HG02798 (cell line): ENCODE measurements at regions not wholly inside any gene's neighbourhood (a gene's known extent, or its start where the extent isn't known, plus 50 kb on each side); places are given as distances from the start of the nearest gene placed in this dataset.
"Not testable (repeated sequence)": the region's sequence is repeated elsewhere in the genome, so short reads cannot be mapped to it uniquely, and the experiment has no call there.

Experiments used
- ATAC-seq: cut with Tn5 transposase; IDR thresholded peaks from one replicate; pipeline ENCODE4 v1.9.1; 2021; ENCODE audit warnings: mild to moderate bottlenecking; ENCODE audit not compliant: unreplicated experiment, poor library complexity

DNA sequence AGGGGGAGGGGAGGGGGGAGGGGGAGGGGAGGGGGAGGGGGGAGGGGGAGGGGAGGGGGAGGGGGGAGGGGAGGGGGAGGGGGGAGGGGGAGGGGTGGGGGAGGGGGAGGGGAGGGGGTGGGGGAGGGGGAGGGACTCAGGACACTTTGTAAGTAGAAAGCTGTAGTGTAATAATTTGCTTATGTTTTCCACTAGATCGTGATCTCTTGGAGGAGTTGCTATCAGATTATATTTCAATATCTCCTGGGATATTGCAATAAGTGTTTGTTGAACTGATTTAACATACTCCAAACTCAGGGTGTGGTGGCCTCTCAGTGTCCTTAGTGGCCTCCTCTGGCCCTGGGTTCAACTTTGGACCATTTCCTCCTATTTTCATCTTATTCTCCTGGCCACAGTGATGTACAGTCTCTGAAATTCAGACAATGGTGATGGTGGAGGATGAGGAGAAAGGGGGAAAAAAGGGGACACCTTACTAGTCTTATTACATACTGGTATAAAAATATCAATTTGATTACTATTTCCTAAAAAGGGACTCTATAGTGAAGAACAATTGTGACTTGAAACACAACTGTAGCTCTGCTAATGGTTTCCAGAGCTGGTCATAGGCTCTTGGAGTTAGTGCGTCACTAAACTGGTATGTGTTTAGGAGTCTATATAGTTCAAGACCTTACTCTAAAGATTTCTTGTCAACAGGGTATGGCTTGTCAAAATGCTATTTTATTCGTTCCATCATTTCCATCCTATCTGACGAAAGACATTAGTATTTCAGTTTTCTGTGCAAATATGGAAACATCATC lies 89.6 kb downstream of the DDX1 start:
- ATAC-seq, result no peak

DNA sequence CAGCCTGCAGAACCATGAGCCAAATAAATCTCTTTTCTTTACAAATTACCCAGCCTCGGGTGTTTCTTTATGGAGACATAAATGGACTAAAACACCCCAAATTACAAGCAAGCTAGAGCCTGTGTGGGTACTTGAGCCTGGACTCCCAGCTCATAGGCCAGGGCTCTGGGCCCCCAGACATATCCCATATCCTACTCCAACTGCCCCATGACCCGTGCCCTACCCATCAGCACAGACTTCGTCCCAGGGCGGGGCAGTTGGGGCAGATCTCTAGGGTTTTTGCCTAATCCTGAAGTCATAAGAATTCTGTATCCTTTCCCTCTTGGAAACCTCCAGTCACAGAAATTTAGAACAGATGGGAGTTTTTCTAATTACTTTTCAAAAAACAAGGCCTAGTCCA lies 90.7 kb downstream of the DDX1 start:
- no peak for ATAC-seq

DNA sequence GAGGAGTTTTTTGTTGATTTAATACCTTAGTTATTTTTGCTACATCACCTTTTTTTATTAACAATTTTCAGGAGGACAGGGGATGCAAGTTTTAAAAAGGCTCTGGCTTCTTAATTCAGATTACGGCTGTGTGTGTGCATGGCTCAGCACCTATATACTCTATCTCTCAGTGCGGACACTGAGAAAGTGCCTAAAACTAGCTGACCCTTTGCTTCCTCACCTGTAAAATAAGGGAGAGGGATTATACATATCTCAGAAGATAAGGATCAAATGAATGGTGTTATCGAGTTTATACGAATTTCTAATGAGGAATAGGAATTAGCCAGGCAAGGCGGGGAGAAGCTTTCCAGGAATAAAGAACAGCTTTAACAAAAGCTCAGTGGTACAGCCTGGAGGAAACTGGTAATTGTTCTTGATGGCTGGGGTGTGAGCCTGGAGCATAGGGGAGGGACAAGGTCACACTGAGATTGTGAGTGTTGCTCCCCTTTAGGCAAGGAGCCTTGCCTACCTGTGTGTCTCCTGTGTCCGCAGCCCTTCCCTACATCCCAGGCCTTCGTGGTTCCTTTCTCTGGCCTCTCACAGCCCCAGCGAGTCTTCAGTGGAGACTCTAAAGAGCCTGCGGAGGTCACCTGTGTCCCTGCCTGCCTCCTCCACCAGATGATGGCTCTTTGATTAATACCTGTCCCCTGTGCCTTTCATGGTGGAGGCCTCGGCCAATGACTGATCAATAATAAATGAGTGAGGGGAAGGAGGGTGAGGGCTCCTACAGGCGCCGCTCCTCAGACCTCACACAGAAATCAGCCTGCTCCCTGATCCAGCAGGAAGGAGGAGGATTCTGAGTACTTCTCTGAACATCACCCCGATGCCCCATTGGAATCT lies 92.7 kb downstream of the DDX1 start:
- ATAC-seq, result no peak

DNA sequence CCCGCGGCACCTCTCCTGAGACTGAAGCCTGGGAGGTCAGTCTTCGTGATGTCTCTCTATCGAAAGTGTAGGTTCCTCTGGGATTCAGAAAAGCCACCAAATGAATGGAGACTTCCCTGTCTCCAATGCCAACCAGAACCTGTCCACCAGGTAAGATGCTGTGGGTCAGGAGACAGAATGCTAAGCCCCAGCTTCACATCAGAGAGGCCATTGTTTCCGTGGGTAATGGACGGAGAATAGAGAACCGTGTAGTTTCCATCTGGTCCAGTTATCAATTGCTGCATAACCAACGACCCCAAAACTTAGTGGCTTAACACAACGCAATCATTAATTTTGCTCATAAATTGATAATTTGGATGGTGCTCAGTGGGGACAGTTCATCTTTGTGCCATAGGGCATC lies 93.5 kb downstream of the DDX1 start:
- ATAC-seq, result no peak

DNA sequence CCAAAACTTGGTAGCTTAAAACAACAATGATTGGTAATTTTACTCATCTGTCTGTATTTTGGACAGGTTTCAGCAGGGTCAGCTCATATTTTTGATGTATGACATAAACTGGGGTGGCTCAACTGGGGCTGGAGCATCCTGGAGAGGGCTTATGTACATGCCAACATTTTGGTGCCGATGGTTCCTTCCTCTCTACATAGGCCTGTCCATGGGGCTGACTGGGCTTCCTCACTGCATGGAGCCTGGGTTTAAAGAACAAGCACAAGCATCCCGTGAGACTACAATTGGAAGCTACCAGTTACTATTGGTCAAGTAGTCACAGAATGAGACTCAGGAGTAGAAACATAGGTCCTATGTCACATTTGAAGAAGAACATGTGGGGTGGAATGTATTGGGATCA lies 95.0 kb downstream of the DDX1 start:
- ATAC-seq, result no peak

DNA sequence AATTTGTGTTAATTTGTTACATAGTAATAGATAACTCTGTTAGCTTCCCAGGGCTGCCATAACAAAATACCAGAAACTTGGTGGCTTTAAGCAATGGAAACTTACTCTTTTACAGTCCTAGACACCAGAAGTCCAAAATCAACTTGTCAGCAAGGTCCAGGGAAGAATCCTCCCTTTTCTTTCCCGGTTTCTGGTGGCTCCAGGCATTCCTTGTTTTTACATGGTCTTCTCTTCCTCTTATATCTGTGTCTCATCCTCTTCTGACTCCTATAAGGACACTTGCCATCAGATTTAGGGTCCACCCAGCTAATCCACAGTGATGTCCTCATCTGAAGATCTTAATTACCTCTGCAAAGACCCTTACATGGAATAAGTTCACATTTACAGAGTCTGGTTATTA lies 95.6 kb downstream of the DDX1 start:
- no peak for ATAC-seq

DNA sequence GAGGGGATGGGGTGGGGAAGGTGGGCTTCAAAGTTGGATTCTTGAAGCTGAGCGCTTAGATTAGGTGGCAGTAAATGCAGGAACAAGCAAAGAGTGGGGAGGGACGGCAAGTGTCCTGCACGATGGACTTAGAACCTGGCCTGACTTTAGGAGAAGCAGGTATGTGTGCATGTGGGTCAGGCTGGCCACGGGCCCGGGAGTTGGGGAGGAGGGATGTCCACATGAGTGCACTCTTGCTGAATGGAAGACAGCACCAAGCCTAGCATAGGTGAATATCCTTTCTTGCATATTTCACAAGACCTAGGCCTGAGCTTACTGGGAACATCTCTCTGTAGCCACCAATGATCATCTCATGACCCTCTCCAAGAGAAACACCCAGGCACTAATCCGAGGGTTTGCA lies 96.1 kb downstream of the DDX1 start:
- ATAC-seq, result no peak

DNA sequence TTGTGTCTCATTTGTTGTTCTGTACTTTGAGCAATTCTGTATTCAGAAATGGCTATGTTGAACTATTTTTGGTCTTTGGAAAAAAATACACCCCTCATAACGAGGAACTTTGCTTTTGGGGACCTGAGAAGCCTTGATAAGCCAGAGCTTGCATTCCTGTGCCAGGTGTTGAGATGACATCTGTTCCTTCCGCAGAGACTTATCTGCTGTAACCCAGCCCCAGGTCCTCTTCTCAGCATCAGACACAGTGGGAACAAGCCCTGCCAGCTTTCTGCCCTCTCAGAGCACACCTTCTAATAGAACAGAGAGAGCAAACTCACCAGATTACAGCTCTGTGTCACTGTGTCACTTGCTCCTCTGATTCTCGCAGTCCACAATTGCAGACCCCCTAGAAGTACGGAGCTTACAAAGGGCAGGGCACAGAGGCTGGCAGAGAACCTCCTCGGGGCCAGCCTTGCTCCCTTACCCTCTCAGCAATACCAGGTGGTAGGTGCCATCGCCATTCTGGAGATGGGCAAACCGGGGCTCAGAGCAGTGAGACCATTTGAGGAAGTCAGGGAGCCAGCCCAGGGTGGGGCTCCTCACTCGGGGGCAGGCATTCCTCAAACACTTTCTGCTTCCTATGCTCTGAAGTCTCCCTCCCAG lies 97.4 kb downstream of the DDX1 start:
- ATAC-seq, result no peak

DNA sequence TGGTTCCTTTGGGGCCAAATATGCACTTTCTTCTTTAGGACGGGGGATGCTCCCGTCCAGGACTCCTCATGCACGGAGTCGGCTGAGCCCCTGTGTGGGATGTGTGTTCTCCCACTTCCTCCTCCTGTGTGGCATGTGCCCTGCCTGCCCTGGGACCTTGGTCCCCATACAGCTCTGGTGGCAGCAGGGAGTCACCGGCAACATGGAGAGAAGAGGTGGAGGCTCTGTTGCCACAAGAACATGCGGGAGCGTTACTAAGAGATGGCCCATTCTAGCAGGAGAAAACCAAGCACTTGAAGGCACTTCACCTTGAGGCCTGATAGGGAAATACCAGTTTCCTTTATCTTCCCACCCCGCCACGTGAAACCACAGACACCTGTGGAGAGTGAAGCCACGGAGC lies 98.0 kb downstream of the DDX1 start:
- no peak for ATAC-seq

DNA sequence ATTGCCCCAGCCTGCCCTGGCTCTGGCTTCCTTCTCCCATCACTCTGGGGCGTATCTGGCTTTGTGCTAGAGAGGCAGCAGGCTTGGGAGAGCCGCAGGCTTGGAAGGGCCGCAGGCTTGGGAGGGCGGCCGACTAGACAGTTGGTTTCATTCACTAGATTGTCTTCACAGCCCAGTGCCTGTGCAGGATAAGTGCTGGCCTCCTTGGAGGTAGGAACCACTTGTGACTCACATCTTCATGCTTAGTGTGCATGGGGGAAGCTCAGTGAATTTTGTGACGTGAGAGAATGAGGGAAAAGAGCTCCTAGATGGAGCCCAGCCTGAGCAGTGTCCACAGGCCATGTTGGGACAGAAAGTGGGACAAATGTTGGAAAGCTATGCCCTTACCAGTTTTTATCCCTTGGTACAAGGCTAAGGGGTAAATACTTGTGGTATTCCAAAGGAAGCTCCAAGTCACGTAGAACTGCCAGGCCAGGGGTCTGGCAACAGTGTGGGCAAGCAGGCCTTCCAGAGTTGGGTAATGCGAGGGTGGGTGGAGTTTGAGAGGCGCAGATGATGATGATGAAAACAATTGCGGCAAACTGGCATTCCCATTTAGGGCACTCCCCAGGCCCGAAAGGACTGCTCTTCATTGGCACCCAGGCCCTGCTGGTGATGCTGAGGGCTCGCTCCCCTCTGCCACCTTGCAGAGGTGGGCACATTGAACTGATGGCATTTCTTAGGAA lies 100.1 kb downstream of the DDX1 start:
- no peak for ATAC-seq

DNA sequence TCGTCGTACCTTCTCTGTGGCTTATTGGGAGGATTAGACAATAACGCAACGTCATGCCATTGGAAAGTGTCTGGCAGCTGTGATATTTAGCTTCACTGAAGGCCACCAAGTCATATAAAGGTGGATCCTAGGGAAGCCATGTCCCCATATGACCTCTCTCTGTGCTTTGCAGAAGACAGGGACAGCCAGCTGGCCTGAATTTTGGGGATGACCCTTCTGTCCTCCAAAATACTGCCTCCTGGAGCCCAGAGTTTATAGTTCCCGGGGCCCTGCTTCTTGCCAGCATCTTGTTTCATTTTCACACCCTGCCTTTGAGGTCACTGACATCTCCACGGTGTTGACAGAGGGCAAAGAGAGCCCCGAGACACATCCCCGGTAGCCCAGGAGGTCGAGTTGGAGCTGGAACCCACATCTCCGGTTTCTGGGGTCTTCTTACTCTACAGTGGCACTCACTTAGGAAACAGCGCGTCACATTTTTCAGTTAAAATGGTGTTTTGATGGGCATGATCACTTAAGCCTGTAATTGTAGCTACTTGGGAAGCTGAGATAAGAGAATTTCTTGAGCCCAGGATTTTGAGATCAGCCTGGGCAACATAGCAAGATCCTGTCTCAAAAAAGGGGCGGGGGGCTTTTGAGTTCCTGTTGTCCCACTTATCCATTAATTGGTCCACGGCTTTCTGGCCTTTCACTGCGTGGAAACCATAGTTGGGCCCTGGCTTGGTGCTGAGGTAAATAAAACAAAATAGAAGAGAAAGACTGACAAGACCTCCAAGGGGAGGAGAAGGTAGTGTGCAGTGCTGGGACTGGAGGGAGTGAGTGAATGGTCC lies 101.1 kb downstream of the DDX1 start:
- no peak for ATAC-seq

DNA sequence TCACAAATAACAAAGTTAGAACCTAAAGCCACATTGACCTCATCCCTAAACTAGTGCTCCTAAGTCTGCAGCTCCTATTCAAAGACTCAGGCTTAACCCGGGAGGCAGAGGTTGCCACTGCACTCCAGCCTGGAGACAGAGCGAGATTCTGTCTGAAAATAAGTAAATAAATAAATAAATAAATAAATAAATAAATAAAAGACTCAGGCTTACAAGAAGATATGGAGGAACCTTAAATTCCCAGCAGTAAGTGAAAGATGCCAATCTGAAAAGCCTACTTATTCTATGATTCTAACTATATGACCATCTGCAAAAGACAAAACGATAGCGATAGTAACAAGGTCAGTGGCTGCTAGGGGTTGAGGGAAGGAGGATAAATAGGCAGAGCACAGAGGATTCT lies 101.7 kb downstream of the DDX1 start:
- no peak for ATAC-seq

DNA sequence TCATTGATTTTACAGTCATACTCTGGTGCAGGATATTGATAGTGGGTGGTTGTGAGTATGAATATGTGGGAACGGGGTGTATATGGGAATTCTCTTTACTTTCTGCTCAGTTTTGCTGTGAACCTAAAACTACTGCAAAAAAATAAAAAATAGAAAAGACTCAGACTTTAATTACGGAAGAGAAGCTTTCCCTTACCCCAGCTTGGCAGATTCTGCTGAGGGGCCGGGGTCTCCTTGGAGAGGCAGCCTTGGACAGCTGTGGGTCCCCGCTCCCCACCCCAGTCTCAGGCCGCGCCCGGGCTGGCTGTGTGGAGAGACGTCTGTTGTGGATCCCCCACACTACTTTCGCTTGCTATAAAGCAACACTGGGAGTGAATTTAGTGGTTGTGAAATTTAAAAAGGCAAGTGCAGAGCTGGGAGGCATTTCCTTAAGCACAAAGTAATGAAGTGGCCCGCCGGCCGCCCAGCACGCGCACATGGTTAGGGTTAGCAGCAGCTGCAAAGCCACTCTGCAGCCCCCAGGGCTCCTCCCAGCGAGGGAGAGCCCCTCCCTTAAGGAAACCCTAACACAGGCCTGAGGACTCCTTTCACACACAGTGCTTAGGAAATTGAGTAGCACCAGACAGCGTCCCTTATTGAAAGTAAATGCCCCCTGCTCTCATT lies 102.4 kb downstream of the DDX1 start:
- ATAC-seq, result no peak

DNA sequence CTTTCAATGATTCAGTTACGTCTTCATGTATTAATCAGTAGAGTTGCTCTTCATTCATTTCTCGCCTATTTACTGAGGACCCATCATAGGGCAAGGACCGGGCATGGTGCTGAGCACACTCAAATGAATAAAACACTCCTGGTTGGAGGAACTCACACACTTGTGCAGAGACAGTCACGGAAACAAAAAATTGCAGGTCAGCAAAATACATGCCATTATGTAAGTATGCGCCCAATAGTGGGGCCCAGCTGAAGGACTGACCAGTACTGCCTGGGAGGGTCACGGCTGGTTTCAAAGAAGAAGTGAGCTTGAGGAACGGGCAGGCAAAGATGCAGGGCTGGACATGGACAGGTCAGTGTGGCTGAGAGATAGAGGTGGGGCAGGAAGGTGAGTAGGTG lies 102.9 kb downstream of the DDX1 start:
- ATAC-seq, result no peak

DNA sequence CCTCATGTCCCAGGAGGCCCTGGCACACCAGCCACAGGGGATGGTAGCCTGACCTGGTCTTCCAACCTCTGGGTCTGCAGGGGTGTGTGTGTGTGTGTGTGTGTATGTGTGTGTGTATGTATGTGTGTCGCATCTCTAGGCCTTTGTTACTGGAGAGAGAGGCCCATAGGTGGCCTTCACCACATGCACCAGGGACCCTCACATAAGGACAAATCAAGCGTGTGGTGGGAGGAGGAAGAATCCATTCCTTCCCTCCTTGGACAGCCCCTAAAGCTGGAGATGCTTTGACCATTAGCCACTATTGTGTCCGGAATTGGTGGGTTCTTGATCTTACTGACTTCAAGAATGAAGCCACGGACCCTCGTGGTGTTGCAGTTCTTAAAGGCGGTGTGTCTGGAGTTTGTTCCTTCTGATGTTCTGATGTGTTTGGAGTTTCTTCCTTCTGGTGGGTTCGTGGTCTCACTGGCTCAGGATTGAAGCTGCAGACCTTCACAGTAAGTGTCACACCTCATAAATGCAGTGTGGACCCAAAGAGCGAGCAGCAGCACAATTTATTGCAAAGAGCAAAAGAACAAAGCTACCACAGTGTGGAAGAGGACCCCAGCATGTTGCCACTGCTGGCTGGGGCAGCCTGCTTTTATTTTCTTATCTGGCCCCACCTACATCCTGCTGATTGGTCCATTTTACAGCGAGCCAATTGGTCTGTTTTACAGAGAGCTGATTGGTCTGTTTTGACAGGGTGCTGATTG lies 104.1 kb downstream of the DDX1 start:
- ATAC-seq, result no peak

DNA sequence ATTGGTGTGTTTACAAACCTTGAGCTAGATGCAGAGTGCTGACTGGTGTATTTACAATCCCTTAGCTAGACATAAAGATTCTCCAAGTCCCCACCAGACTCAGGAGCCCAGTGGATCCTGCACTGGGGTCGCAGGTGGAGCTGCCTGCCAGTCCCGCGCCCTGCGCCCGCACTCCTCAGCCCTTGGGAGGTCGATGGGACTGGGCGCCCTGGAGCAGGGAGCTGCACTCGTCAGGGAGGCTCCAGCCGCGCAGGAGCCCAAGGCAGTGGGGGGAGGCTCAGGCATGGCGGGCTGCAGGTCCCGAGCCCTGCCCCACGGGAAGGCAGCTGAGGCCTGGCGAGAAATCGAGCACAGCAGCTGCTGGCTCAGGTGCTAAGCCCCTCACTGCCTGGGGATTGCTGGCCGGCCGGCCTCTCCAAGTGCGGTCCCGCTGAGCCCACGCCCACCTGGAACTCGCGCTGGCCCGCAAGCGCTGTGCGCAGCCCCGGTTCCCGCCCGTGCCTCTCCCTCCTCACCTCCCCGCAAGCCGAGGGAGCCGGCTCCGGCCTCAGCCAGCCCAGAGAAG lies 105.0 kb downstream of the DDX1 start:
- not testable (repeated sequence) for ATAC-seq

DNA sequence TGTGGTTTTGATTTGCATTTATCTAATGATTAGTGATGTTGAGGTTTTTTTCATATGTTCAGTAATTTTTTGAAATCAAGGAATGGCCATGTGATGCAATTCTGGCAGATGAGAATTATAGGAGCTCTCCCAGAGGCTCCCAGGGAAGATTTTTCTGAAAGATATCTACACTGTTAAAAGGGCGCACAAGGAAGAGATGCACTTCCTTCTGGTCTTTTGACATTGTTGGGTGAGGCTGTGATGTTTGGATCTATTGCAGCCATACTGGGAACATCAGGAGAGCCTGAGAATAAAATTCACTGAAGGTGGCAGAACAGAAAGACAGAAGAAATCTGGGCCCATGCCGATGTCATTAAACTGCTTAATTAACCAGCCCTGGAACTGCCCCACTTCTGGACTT lies 108.5 kb downstream of the DDX1 start:
- ATAC-seq, result no peak
